GM18861 (cell line): ENCODE measurements at regions not wholly inside any gene's neighbourhood (a gene's known extent, or its start where the extent isn't known, plus 50 kb on each side); places are given as distances from the start of the nearest gene placed in this dataset.

ENCODE experiments used
- ATAC-seq: cut with Tn5 transposase; IDR thresholded peaks from one replicate; pipeline ENCODE4 v1.9.1; 2021; ENCODE audit not compliant: unreplicated experiment

DNA sequence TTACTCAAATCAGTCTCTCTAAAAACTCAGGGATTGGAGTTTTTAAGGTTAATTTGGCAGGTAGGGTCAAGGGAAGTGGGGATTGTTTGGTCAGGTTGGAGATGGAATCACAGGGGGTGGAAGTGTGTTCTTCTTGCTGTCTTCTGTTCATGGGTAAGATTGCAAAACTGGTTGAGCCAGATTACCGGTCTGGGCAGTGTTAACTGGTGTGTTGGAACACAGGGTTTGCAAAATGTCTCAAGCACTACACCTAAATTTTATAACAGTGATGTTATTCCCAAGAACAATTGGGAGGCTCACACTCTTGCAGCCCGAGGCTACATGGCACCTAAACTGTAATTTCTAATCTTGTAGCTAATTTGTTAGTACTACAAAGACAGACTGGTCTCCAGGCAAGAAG lies 425.4 kb downstream of the PLOD2 start:
- no peak for ATAC-seq

- no peak for ATAC-seq
Measured at GRCh38 chr3:145737952-145738351, 423.0 kb downstream of the PLOD2 start.

GRCh38 chr3:145739926-145740325 lies 421.1 kb downstream of the PLOD2 start:
- no peak for ATAC-seq

- ATAC-seq = no peak
Measured at GRCh38 chr3:145750657-145751056, 410.3 kb downstream of the PLOD2 start.

DNA sequence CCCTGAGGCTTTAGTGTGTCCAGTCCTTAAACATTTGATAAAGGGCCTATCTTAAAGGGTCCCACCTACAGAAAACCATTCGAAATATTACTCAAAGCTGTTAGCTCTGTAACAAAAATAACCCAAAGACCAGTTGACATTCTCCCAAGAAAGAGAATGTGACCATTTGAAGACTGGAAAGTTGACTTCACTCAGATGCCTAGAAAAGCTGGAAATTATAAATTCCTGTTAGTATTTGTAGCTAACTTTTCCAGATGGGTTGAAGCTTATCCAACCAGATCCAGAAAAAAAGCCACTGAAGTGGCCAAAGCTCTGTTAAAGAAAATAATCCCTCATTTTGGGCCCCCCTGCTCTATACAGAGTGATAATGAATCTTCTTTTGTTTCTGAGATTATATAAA lies 408.4 kb downstream of the PLOD2 start:
- no peak for ATAC-seq

DNA sequence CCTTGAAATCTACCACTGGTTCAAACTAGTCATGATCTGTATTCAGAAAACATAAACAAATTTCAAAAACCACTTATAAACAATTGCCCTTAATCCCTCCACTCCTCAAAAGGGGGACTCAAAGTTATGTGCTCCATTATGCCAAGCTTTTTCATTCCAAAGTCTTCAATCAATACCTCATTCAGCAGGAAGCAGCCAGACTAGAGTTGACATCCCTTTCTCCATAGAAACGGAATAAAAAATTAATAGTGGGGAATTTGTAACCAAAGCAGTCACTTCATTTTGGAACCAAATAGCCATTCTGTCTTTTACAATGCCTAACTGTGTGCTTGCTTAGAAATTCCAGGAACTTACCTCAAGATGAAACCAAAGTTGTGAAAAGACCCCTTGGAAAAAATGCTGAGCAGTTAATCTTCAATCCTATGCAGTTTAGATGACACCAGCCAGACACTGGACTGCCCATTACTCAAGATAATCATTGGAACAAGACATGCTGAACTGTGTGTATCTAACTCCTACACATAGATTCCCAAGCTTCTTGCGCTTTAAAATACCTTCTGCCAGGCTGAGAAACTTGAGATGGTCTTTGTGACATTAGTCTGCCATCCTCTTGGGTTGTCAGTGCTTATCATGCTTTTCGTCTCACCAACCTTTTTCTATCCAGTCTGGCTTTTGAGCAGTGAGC lies 406.2 kb downstream of the PLOD2 start:
- ATAC-seq = no peak

- no peak for ATAC-seq
Measured at GRCh38 chr3:145760036-145760435, 400.9 kb downstream of the PLOD2 start.

DNA sequence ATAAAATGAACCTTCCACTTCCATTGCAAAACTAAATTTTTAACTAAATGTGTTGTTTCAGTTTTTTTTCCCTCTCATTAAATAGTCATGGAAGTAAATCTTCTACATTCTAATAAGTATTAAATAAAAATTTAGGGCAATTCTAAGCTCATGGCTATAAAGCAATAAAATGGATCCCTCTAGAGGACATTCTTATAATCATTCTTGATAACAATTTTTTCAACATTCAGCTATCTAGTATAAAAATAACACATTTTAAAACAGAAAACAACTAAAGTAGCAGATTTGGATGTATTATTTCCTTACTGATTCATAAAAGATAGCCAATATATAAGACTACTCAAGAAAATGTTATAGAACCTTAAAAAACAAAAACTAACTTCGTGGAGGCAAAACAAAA lies 393.1 kb downstream of the PLOD2 start:
- no peak for ATAC-seq

DNA sequence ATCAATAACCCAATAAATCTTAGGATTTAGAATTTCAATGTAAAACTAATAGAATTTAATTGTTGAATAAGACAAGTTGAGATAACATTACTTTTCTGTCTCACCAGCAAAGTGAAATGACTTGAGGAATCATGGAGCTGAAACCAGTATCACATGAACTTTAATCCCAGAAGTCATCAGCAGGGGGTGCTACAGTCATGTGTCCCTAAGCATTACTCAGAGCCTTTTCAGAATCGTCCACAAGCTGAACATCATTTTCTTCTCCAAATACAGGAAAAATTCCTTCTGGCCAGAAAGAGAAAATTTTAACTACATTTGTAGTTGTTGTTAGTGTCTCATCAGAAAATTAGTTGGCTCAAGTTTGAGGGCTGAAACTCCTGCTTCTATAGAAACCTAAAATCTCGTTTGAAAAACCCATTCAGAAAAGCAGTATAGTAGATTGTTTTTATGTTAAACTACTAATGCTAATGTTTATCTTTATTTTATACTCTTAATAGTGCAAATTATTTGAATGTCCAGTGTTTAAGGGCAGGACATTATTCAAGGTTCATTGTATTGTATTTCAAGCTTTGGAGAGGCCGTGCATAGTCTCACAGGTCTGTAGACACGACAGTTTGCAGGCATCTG lies 384.1 kb downstream of the PLOD2 start:
- peak; percentile 82 for ATAC-seq

DNA sequence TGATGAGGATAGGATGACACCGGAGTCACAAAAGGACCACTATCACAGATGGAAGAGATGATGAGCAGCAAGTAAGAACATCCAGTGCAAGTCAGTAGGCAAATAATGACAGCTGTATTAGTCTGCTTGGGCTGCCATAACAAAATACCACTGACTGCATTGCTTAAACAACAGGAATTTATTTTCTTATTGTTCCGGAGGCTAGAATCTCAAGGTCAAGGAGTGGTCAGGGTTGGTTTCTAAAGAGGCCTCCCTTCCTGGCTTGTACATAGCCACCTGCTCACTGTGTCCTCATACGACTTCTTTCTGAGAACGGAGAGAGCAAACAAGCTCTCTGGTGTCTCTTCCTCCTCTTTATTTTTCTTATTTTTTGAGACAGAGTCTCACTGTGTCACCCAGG lies 380.7 kb downstream of the PLOD2 start:
- no peak for ATAC-seq

GRCh38 chr3:145785668-145786067 lies 375.3 kb downstream of the PLOD2 start:
- no peak for ATAC-seq

DNA sequence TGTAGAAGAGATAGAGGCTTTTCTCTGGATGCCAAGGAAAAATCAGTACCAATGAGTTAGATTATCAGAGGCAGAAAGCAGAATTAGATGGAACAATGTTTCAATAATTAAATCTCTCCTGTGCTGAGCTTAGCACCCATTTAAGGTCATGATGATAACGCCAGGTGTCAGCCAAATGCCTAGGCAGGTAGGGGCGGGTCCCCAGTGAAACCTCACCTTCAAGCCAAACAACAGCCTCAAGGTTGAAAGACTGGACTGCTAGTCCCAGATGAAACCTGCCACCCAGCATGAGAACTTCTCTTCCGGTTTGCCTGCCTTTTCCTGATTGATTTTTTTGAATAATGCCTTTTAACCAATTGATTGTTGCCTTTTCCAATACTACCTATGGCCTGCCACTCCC lies 363.0 kb downstream of the PLOD2 start:
- ATAC-seq = no peak

- ATAC-seq = no peak
Measured at GRCh38 chr3:145798696-145799537, 362.1 kb downstream of the PLOD2 start.

- ATAC-seq = no peak
Measured at GRCh38 chr3:145801696-145802095, 359.3 kb downstream of the PLOD2 start.

GRCh38 chr3:145807990-145808389 lies 353.0 kb downstream of the PLOD2 start:
- no peak for ATAC-seq

- ATAC-seq = no peak
Measured at GRCh38 chr3:145812391-145812790, 348.6 kb downstream of the PLOD2 start.

- no peak for ATAC-seq
Measured at GRCh38 chr3:145815707-145816413, 345.1 kb downstream of the PLOD2 start.

- peak; percentile 75 for ATAC-seq
Measured at GRCh38 chr3:145817870-145818483, 343.0 kb downstream of the PLOD2 start.

DNA sequence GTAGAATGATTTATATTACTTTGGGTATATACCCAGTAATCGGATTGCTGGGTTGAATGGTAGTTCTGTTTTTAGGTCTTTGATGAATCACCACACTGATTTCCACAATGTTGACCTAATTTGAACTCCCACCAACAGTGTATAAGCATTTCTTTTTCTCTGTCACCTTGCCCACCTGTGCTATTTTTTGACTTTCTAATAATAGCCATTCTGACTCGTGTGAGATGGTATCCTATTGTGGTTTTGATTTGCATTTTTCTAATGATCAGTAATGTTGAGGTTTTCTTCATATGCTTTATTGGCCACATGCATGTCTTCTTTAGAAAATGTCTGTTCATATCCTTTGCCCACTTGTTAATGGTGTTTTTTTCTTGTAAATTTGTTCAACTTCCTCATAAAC lies 340.8 kb downstream of the PLOD2 start:
- ATAC-seq = no peak

DNA sequence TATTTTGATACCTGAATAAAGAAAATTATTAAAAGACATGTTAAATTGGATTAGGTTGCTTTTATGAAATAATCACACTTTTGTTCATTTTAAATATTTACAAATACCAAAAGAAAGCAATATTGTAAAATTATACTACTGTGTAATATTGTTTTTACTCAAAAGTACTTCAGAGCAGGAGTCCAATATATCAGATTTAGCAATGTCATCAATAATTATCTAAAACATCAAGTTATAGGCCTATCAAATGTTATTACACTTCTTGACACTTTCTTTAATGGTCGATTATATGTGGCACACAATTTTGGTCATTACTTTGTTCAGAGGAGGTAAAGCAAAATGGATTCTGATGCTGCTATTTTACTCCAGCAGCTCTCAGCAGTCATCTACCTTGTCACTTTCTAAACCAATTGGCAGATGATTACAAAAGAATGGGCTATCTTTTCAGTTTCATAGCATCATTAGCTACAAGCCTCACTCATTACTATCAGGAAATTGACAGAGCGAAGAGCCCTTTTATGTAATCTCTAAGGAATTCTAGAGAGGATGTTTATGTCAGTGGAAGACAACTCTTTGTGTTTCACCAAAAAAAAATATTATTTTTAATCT lies 318.6 kb downstream of the PLOD2 start:
- no peak for ATAC-seq

- no peak for ATAC-seq
Measured at GRCh38 chr3:145843561-145843960, 317.4 kb downstream of the PLOD2 start.
